T-cell (primary cell): ENCODE measurements at regions not wholly inside any gene's neighbourhood (a gene's known extent, or its start where the extent isn't known, plus 50 kb on each side); places are given as distances from the start of the nearest gene placed in this dataset.

Experiments
- ATAC-seq, 4 experiments: fragments of 200-7000 bp in 3 of 4; fragments of 150-1000 bp in 1 of 4; cut with Tn5 transposase; replicated peaks in 1 of 4; 1 replicate in 3 of 4; 2 replicates in 1 of 4; pipeline ENCODE4 v1.10.0; 2021; ENCODE audit warnings: moderate library complexity in 3 of 4, mild to moderate bottlenecking in 2 of 4, moderate number of reproducible peaks in 1 of 4
- CTCF ChIA-PET, 2 donors: fragments of 300-600 bp; sonication (Branson Sonifier 250); formaldehyde crosslinking; loops; one replicate each; lab custom pipeline; 2022; ENCODE audit warnings: antibody characterized with exemption in 2 of 2; lab: Charles Lee
- POLR2A ChIA-PET, 2 donors: fragments of 300-600 bp; sonication (Branson Sonifier 250); formaldehyde crosslinking; loops; one replicate each; lab custom pipeline; 2022; ENCODE audit warnings: antibody characterized with exemption in 2 of 2; lab: Charles Lee
- DNase-seq, 35 experiments: peaks; one replicate each; pipeline versions ENCODE4 v3.0.0 to v3.0.0-alpha.2; 2013 to 2023
- H3K27ac ChIP-seq: one replicate; pipeline ENCODE4 v1.5.1; 2013; ENCODE audit warnings: low read length
- H3K27me3 ChIP-seq, 2 experiments: replicated peaks in 1 of 2; 1 replicate in 1 of 2; 2 replicates in 1 of 2; pipeline versions ENCODE4 v1.6.1 to v1.7.0; 2013; ENCODE audit warnings: low read length in 1 of 2, mixed read lengths in 1 of 2; ENCODE audit not compliant: control insufficient read depth in 2 of 2, insufficient read depth in 2 of 2; ENCODE audit errors: extremely low read depth in 1 of 2
- H3K36me3 ChIP-seq, 2 donors: 1 replicate in 1 of 2; 2 replicates in 1 of 2; pipeline versions ENCODE4 v1.6.1 to v1.7.0; 2013; ENCODE audit warnings: low read length in 1 of 2; ENCODE audit not compliant: control insufficient read depth in 2 of 2, insufficient read depth in 1 of 2; ENCODE audit errors: extremely low read depth in 1 of 2
- H3K4me1 ChIP-seq, 2 experiments: 1 replicate in 1 of 2; 2 replicates in 1 of 2; pipeline versions ENCODE4 v1.6.1 to v1.7.0; 2013; ENCODE audit warnings: low read length in 2 of 2, mixed read lengths in 1 of 2; ENCODE audit not compliant: insufficient read depth in 2 of 2, control insufficient read depth in 1 of 2; ENCODE audit errors: extremely low read depth in 1 of 2
- H3K4me3 ChIP-seq, 2 donors: 1 replicate in 1 of 2; 2 replicates in 1 of 2; pipeline versions ENCODE4 v1.5.1 to v1.7.0; 2013; ENCODE audit warnings: mild to moderate bottlenecking in 2 of 2, low read length in 1 of 2, moderate library complexity in 1 of 2; ENCODE audit not compliant: control insufficient read depth in 1 of 2; ENCODE audit errors: extremely low read depth in 1 of 2
- H3K9me3 ChIP-seq: 2 replicates; pipeline ENCODE4 v1.7.0; 2013
- H3K27ac Mint-ChIP-seq, 2 donors: one replicate each; pipeline ENCODE4 v1.8.0; 2020 to 2021; ENCODE audit warnings: mild to moderate bottlenecking in 2 of 2, mixed read lengths in 2 of 2
- H3K27me3 Mint-ChIP-seq, 2 donors: one replicate each; pipeline ENCODE4 v1.8.0; 2021 to 2022; ENCODE audit warnings: mixed read lengths in 2 of 2
- H3K36me3 Mint-ChIP-seq: one replicate; pipeline ENCODE4 v1.8.0; 2021; ENCODE audit warnings: mixed read lengths
- H3K4me1 Mint-ChIP-seq, 3 donors: one replicate each; pipeline ENCODE4 v1.8.0; 2020 to 2022; ENCODE audit warnings: mixed read lengths in 3 of 3, mild to moderate bottlenecking in 1 of 3
- H3K4me3 Mint-ChIP-seq, 3 donors: one replicate each; pipeline ENCODE4 v1.8.0; 2020 to 2022; ENCODE audit warnings: mild to moderate bottlenecking in 3 of 3, mixed read lengths in 3 of 3, moderate library complexity in 3 of 3
- H3K9me3 Mint-ChIP-seq, 3 donors: one replicate each; pipeline ENCODE4 v1.8.0; 2020 to 2022; ENCODE audit warnings: mixed read lengths in 3 of 3
- WGBS: methylation state at CpG from one replicate; pipeline ENCODE4 v1.1.5; 2013; ENCODE audit warnings: missing lambda C conversion rate; ENCODE audit not compliant: insufficient coverage; 5-methylcytosine and 5-hydroxymethylcytosine counted together

GRCh38 chr2:168378960-168379669 is 77.0 kb upstream of the CERS6 start:
- H3K4me1 Mint-ChIP-seq = peaks cover 0 to 7% (median 7%) of the 10 kb centered on the region in 3 donors
- no peaks in the 10 kb centered on the region for H3K36me3 Mint-ChIP-seq
- H3K9me3 ChIP-seq = no peaks in the 10 kb centered on the region
- ATAC-seq (peak in 2 of 4 experiments; percentile 50 to 82), DNase-seq (peak in 17 of 35 experiments; percentile 6 to 55 (median 22))
- H3K4me1 ChIP-seq = peaks cover 0 to 11% of the 10 kb centered on the region in 2 experiments
- H3K9me3 Mint-ChIP-seq = peaks cover under 1 to 7% (median 4%) of the 10 kb centered on the region in 3 donors
- H3K4me3 Mint-ChIP-seq = no peak overlapping the region
- no peaks in the 10 kb centered on the region for H3K27me3 ChIP-seq
- peaks cover 0 to 3% of the 10 kb centered on the region in 2 donors for H3K27me3 Mint-ChIP-seq
- no peak overlapping the region for H3K4me3 ChIP-seq
- POLR2A ChIA-PET = no interaction called here
- no peak overlapping the region for H3K27ac ChIP-seq
- no CpG with 5 or more reads among the region's 7 CpGs for WGBS
- no peaks in the 10 kb centered on the region for H3K36me3 ChIP-seq
- H3K27ac Mint-ChIP-seq = no peak overlapping the region
- CTCF ChIA-PET = interaction anchor here in 1 of 2 donors (0.6 kb wide), 1 partner anchor 31 kb away, joined by 4 read pairs; no protein-coding TSS in a partner anchor

GRCh38 chr2:168380500-168380899 is 75.6 kb upstream of the CERS6 start:
- H3K27me3 Mint-ChIP-seq = peaks cover 0 to 3% of the 10 kb centered on the region in 2 donors
- H3K4me1 Mint-ChIP-seq = peaks cover 0 to 7% (median 7%) of the 10 kb centered on the region in 3 donors
- ChIA-PET POLR2A (interaction anchor here (0.6 to 0.8 kb wide), 2 partner anchors 24 to 109 kb away, joined by 4 to 6 read pairs; no protein-coding TSS in a partner anchor), CTCF (interaction anchor here in 1 of 2 donors (0.5 to 0.7 kb wide), 2 partner anchors 19 to 319 kb away, joined by 3 read pairs; no protein-coding TSS in a partner anchor)
- H3K9me3 ChIP-seq = no peaks in the 10 kb centered on the region
- H3K27ac ChIP-seq = no peak overlapping the region
- peaks cover 0 to 11% of the 10 kb centered on the region in 2 experiments for H3K4me1 ChIP-seq
- DNase-seq (no peak), ATAC-seq (no peak)
- no peak overlapping the region for H3K4me3 ChIP-seq
- WGBS = 100% methylated on average over 1 of the region's 3 CpGs
- no peak overlapping the region for H3K4me3 Mint-ChIP-seq
- no peaks in the 10 kb centered on the region for H3K36me3 Mint-ChIP-seq
- H3K36me3 ChIP-seq = no peaks in the 10 kb centered on the region
- no peaks in the 10 kb centered on the region for H3K27me3 ChIP-seq
- H3K9me3 Mint-ChIP-seq = peaks cover 4 to 13% (median 8%) of the 10 kb centered on the region in 3 donors
- H3K27ac Mint-ChIP-seq = no peak overlapping the region

GRCh38 chr2:168392024-168392423 is 64.0 kb upstream of the CERS6 start:
- ChIA-PET CTCF (interaction anchor here in 1 of 2 donors (0.5 kb wide), 1 partner anchor 64 kb away, joined by 3 read pairs; no protein-coding TSS in a partner anchor), POLR2A (no interaction called here)
- DNase-seq (no peak), ATAC-seq (no peak)
- no peaks in the 10 kb centered on the region for H3K36me3 Mint-ChIP-seq
- H3K27ac Mint-ChIP-seq = no peak overlapping the region
- H3K4me3 Mint-ChIP-seq = no peak overlapping the region
- H3K27ac ChIP-seq = no peak overlapping the region
- no peaks in the 10 kb centered on the region for H3K36me3 ChIP-seq
- no peaks in the 10 kb centered on the region for H3K4me1 Mint-ChIP-seq
- peaks cover 0 to 3% (median 0%) of the 10 kb centered on the region in 3 donors for H3K9me3 Mint-ChIP-seq
- H3K4me3 ChIP-seq = no peak overlapping the region
- no peaks in the 10 kb centered on the region for H3K9me3 ChIP-seq
- H3K27me3 Mint-ChIP-seq = no peaks in the 10 kb centered on the region
- H3K4me1 ChIP-seq = no peaks in the 10 kb centered on the region
- WGBS = no CpG with 5 or more reads among the region's 2 CpGs
- H3K27me3 ChIP-seq = no peaks in the 10 kb centered on the region

GRCh38 chr2:168392797-168393196 is 63.3 kb upstream of the CERS6 start:
- no CpG with 5 or more reads among the region's 4 CpGs for WGBS
- Histone ChIP-seq H3K36me3 (no peaks in the 10 kb centered on the region), H3K4me3 (no peak overlapping the region), H3K27me3 (no peaks in the 10 kb centered on the region), H3K27ac (no peak overlapping the region), H3K4me1 (no peaks in the 10 kb centered on the region), H3K9me3 (no peaks in the 10 kb centered on the region)
- H3K36me3 Mint-ChIP-seq = no peaks in the 10 kb centered on the region
- no peaks in the 10 kb centered on the region for H3K27me3 Mint-ChIP-seq
- H3K9me3 Mint-ChIP-seq = peaks cover 0 to 3% (median 0%) of the 10 kb centered on the region in 3 donors
- no peak for DNase-seq
- no peaks in the 10 kb centered on the region for H3K4me1 Mint-ChIP-seq
- H3K27ac Mint-ChIP-seq = no peak overlapping the region
- CTCF ChIA-PET = interaction anchor here in 1 of 2 donors (0.7 kb wide), 1 partner anchor 123 kb away, joined by 3 read pairs; no protein-coding TSS in a partner anchor
- POLR2A ChIA-PET = no interaction called here
- ATAC-seq = no peak
- no peak overlapping the region for H3K4me3 Mint-ChIP-seq

GRCh38 chr2:168394262-168394661 is 61.8 kb upstream of the CERS6 start:
- Mint-ChIP-seq H3K4me1 (no peaks in the 10 kb centered on the region), H3K27me3 (no peaks in the 10 kb centered on the region), H3K4me3 (no peak overlapping the region), H3K9me3 (peaks cover 0 to 3% (median 0%) of the 10 kb centered on the region in 3 donors), H3K36me3 (no peaks in the 10 kb centered on the region), H3K27ac (no peak overlapping the region)
- Histone ChIP-seq H3K9me3 (no peaks in the 10 kb centered on the region), H3K36me3 (no peaks in the 10 kb centered on the region), H3K27me3 (no peaks in the 10 kb centered on the region), H3K4me3 (no peak overlapping the region), H3K27ac (no peak overlapping the region), H3K4me1 (no peaks in the 10 kb centered on the region)
- ATAC-seq = no peak
- ChIA-PET POLR2A (no interaction called here), CTCF (no interaction called here)
- DNase-seq = no peak

- peaks cover 0 to 3% (median 0%) of the 10 kb centered on the region in 3 donors for H3K9me3 Mint-ChIP-seq
- ChIA-PET CTCF (no interaction called here), POLR2A (no interaction called here)
- Histone ChIP-seq H3K36me3 (no peaks in the 10 kb centered on the region), H3K4me3 (no peak overlapping the region), H3K4me1 (no peaks in the 10 kb centered on the region), H3K27ac (no peak overlapping the region), H3K27me3 (peaks cover 0 to 3% of the 10 kb centered on the region in 2 experiments), H3K9me3 (no peaks in the 10 kb centered on the region)
- no peaks in the 10 kb centered on the region for H3K4me1 Mint-ChIP-seq
- H3K4me3 Mint-ChIP-seq = no peak overlapping the region
- ATAC-seq (no peak), DNase-seq (no peak)
- H3K27ac Mint-ChIP-seq = no peak overlapping the region
- whole genome bisulfite sequencing = no CpG with 5 or more reads among the region's 2 CpGs
- peaks cover 0 to 1% of the 10 kb centered on the region in 2 donors for H3K27me3 Mint-ChIP-seq
- H3K36me3 Mint-ChIP-seq = no peaks in the 10 kb centered on the region
Observed at GRCh38 chr2:168396131-168396530, 59.9 kb upstream of the CERS6 start.
